ENCODE measurements at regions not wholly inside any gene's neighbourhood (a gene's known extent, or its start where the extent isn't known, plus 50 kb on each side); places are given as distances from the start of the nearest gene placed in this dataset.
"Not testable (repeated sequence)": the region's sequence is repeated elsewhere in the genome, so short reads cannot be mapped to it uniquely, and the experiment has no call there.

DNA sequence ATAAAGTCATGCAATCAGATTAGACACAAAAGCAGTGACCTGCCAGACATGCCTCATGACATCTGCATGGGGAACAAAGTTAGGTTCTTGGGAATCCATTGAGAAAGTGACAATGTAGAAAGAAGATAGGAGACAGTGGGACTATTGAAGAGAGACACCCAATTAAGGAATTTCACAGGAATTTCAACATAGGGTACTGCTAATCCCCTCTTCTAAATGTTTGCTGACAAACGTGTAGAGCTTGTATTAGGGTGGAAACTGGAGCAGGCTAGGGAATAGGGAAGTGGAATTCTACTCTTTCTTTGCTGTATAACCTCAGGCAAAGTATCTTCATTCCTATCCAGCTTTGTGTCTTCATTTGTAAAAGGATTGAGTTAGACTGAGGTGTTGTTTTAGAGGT is 409.4 kb upstream of the SASH1 start:
- no peak for DNase-seq

DNA sequence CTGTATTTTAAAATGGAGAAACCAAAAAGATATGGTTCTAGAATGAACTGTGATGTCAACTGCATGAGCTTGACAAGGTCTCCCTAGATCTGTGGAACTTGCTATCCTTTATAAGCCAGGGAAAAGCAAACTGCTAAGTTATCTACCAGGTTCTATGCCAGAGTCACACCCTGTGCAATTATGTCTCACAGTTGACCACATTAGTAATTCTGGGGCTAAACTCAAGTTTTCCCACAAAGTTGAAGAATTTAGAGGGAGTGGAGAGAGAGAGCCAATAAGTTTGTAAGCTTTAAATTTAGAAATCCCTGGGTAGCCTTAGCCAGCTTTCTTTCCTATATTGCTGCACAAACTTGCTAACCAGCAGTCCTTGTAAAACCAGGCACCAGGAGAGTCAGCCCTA is 407.0 kb upstream of the SASH1 start:
- DNase-seq = no peak

DNA sequence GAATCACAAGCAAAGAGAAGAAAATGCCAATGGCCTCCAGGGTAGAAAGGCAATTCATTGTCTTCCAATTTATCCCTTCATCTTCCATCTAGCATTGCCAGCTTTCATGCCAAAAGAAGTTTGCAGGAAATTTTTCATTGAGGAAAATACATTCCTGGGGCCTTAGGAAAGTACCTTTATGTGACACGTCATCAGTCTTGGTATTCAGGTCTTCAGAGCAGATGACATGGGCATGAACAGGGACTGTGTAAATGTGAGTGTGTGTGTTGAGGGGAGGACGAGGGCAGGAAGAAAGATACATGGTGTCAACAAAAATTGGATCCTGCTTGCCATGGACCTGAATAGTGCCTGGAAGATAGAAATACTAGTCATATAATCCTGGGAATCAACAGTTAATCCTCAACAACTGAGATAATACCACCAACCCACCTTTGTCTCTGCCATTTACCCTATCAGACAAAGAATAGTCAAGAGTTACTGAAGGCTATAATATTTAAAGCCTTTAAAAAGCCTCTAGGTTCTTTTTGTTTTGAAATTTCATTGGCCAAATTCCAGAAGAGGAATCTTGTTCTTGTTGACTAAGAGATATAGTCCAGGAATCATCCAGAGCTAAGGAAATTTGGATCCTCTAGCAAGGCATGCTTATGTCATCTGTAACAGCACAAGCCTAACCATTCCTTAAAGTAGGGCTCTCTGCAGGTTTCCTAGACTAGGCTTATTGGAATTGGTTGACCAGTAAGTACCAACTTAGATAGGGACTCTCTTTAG is 405.8 kb upstream of the SASH1 start:
- no peak for DNase-seq

- peak; percentile 64 for DNase-seq
Observed at GRCh38 chr6:147941143-147941542, 401.5 kb upstream of the SASH1 start.

DNA sequence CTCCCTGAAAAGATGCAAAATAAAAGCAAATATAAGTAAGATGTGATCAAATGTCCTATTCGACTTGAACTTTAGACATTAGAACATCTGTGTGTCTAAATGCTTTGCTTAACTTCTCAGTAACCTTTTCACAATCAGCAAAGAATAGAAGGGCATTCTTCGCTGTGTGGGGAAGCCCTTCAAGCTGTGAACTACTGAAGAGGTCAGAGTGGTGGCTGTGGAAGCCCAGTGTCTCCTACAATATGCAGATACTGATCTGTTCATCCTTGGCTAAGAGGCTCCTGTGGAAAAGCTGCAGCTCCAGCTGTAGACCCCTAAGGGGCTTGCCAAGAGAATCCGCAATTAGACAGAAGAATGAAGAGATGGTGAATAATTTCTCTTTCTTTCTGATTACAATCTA is 400.3 kb upstream of the SASH1 start:
- no peak for DNase-seq

GRCh38 chr6:147944122-147944521 is 398.5 kb upstream of the SASH1 start:
- no peak for DNase-seq

GRCh38 chr6:147947521-147947920 is 395.1 kb upstream of the SASH1 start:
- no peak for DNase-seq

GRCh38 chr6:147949981-147950622 is 392.5 kb upstream of the SASH1 start:
- no peak for DNase-seq

DNA sequence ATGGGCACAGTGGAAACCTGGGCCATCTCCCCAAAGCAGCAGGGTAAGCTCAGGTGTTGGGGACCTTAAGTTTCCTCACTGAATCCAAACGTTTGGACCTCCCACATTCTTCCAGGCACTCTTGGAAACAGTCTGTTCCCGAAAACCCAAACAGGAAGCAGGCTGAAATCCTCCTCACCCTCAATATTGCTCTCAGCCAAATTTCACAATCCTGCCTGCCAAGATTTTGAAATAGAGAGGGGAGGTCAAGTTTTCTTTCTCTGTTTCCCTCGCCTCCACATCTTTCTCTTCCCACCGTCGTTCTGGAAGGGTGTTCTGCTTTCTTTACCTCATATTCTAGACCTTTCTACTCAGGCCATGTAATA is 392.0 kb upstream of the SASH1 start:
- no peak for DNase-seq

- no peak for DNase-seq
Observed at GRCh38 chr6:147951726-147952125, 390.9 kb upstream of the SASH1 start.

DNA sequence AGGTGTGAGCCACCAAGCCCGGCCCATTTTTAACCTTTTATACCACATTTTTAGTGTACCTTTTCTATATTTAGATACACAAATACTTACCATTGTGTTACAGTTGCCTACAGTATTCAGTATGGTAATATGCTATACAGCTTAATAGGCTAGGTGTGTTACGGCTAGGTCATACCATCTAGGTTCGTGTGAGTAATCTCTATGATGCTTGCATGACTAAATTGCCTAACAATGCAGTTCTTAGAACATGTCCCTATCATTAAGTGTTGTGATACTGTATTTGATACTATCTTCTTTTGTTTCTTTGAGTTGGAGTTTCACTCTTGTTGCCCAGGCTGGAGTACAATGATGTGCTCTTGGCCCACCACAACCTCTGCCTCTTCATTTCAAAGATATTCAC is 387.7 kb upstream of the SASH1 start:
- no peak for DNase-seq

DNA sequence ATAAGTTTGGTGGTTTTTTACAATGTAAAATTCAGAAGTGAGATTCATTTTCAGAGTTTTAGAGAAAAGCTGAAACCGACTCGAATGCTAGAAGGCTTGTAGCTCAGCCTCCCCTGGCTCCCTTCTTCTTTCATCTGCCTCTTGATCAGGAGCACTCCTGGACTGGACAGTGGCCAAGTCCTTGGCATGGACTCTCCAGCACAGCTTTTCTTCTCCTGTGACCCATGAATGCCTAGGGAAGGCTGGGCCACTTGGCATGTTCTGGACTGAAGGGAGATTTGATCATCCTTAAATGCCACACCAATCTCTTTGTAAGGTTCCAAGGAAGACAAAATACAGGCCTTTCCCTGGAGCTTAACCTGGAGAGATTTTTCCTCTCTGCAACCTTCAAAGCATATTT is 384.0 kb upstream of the SASH1 start:
- DNase-seq = no peak

GRCh38 chr6:147961481-147962141 is 381.0 kb upstream of the SASH1 start:
- no peak for DNase-seq

- DNase-seq = not testable (repeated sequence)
Observed at GRCh38 chr6:147965448-147965847, 377.2 kb upstream of the SASH1 start.

GRCh38 chr6:147970970-147971369 is 371.7 kb upstream of the SASH1 start:
- DNase-seq = no peak

GRCh38 chr6:147972448-147972847 is 370.2 kb upstream of the SASH1 start:
- DNase-seq = no peak

DNA sequence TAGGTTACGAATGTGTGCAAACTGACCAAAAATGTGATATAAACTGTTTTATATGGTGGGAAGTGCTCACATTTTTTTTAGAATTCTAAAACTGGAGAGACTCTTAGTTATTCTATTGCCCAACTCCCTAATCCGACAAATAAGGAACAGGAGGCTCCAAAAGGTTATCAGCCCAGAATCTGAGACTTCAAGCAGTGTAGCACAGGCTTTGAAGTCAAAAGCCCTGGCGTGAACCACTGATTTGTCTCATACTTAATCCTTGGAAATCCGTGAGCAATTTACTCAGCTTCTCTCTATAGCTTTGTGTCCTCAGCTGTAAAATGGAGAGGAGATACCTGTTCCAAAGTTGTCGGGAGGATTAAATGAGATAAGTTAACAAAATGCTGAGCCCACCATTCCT is 368.8 kb upstream of the SASH1 start:
- DNase-seq = no peak

- no peak for DNase-seq
Observed at GRCh38 chr6:147974376-147974775, 368.3 kb upstream of the SASH1 start.

DNA sequence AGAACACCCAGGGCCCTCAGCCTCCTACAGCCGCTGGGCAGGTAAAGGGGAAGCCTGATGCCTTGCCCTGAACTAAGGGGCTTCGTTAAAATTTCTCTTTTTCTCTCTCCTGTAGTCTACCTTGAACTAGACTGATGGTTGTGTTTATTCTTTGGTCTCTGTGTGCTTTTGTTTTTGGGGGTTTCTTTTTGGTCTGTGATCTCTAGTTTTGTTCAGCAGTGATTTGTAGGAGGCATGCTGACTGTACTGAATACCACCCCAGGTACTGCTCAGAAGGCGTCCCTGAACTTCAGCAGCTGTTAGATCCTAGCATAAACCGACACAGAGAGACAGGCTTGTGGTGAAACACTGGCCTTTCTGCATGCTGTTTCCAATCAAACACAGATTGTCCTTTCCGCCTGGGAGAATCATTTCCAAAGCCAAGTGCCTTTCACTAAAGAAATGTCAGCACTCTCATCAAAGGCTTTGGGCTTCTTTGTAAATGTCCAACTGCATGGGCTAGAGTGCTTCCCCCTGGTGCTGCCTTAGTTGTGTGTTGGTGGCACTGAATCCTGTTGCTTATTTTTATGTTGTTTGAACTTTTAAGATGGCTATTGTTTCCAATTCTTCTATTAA is 364.7 kb upstream of the SASH1 start:
- DNase-seq = no peak

DNA sequence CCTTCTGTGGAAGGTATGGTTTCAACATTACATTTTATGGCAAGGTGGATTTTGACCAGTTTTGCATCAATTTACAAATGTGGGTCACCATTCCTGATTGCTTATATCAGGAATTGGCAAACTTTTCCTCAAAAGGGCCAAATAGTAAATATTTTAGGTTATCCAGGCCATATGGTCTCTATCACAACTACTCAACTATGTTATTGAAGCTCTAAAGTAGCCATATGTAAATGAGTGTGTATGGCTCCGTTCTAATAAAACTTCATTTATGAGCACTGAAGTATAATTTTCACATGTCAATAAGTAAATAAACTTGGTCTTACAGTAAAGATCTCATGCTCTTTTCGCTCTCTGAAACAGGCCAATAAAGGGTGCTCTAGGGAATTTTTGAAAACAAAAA is 362.7 kb upstream of the SASH1 start:
- no peak for DNase-seq

- DNase-seq = no peak
Observed at GRCh38 chr6:147983581-147984366, 358.9 kb upstream of the SASH1 start.

DNA sequence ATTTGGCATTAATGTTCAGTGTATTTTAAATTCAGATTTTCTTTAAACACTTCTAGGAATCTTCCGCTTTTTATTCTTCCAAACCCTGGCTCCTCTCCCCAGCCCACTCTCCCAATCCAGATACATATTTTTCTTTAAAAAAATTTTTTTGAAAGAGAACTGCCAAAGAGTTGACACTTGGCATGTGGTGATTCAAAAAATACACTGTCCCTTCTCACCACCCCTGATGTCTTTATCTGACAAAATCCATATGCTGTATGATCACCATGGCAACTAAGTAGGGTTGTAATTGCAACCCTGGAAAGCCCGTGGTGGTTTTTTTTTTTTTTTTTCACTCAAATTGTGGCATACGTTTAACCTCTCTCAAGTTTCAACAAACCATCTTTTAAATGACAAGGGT is 355.8 kb upstream of the SASH1 start:
- DNase-seq = no peak

DNA sequence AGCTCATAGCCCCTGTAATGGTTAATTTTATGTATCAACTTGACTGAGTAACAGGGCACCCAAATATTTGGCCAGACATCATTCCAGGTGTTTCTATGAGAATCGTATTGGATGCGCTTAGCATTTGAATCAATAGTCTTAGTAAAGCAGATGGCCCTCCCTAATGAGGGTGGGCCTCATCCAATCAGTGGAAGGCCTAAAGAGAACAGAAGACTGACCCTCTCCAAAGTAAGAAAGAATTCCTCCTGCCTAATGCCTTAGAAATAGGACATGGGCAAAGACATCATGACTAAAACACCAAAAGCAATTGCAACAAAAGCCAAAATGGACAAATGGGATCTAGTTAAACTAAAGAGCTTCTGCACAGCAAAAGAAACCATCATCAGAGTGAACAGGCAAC is 352.5 kb upstream of the SASH1 start:
- DNase-seq = no peak
